ENCODE measurements at regions not wholly inside any gene's neighbourhood (a gene's known extent, or its start where the extent isn't known, plus 50 kb on each side); places are given as distances from the start of the nearest gene placed in this dataset.

DNA sequence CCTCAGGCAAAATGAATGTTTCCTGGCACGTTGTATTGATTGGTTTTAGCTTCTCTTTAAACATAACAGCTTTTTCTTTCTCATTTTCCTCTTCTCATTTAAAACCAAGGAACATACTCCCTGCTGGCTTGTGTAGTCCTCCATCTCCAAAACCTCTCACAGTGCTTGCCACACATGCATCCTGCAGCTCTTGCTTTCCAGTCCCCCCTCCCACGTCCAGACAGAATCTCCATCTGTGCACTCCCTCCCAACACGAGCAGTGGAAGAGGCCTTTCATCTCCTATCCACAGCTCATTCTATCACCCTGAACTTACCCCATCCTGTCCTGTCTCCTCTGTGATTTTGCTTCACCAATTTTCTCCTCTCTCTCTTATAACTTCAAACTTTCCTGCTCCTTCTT lies 99.6 kb upstream of the THSD7B start:
- TF ChIP-seq, protein P1, sequence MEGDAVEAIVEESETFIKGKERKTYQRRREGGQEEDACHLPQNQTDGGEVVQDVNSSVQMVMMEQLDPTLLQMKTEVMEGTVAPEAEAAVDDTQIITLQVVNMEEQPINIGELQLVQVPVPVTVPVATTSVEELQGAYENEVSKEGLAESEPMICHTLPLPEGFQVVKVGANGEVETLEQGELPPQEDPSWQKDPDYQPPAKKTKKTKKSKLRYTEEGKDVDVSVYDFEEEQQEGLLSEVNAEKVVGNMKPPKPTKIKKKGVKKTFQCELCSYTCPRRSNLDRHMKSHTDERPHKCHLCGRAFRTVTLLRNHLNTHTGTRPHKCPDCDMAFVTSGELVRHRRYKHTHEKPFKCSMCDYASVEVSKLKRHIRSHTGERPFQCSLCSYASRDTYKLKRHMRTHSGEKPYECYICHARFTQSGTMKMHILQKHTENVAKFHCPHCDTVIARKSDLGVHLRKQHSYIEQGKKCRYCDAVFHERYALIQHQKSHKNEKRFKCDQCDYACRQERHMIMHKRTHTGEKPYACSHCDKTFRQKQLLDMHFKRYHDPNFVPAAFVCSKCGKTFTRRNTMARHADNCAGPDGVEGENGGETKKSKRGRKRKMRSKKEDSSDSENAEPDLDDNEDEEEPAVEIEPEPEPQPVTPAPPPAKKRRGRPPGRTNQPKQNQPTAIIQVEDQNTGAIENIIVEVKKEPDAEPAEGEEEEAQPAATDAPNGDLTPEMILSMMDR (IDR thresholded peaks at IDR 0.05; ENCODE audit: low read depth, low read length, missing control alignments), result no peak
- in situ Hi-C loops (cut with HindIII; ENCODE audit: low sequenced_read_pairs), result no loop called here

DNA sequence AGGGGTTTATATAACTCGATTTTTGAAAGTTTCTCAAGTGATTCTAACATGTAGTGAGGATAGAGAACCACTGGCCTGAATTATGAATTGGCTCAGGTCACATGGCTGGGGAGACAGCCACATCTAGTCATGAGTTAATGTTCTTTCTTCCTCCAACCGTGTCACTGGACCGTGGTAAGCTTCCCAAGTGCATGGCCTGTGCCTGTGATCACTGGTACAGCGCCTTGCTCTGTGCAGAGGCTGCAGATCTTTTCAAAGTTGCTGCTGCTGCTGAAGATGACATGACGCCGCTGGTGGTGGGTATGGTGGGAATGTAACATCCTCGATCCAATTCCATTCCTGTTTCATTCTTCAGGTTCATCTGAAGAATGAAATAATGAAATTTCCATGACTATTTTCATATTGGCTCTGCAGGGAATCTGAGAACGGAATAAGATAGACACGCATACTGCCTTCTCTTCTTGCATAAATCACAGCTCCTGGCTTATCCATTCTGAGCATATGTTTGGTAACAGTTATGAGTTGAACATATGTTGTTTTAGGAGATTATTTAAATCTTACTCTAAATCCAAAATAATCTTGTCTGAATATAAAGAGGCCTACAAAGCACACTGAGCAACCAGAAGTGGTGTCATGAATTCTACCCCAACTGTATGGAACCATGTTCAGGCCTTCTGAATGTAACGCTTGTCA lies 100.5 kb upstream of the THSD7B start:
- in situ Hi-C loops (cut with HindIII; ENCODE audit: low sequenced_read_pairs), result no loop called here
- H3K4me3 ChIP-seq (ENCODE audit: low read depth, low read length), result no peak overlapping the region
- TF ChIP-seq, protein P1 (IDR thresholded peaks at IDR 0.05; ENCODE audit: low read depth, low read length, missing control alignments), result no peak
- no peak for DNase-seq (ENCODE audit: low read depth)

More for the DNA sequence above, 99.6 kb upstream of the THSD7B start:
- no peak for DNase-seq (ENCODE audit: low read depth)
- H3K4me3 ChIP-seq (ENCODE audit: low read depth, low read length), result no peak overlapping the region

DNA sequence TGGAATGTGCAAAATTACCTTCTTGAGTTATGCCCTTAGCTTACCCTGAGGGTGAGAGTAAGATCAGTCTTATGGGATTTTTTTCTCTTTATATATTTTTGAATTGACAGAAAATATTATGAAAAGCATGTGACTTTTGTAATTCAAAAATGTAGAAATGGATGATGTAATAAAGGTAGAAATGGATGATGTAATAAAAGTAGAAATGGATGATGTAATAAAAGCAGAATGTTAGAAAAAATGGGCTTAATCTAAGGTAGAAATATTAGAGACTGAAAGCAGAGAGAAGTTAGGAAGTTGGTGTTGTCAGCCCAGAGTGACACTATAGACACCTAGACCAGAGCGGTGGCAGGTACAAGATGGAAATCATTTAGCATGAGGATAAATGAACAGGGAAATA lies 107.1 kb upstream of the THSD7B start:
- TF ChIP-seq, protein P1 (IDR thresholded peaks at IDR 0.05; ENCODE audit: low read depth, low read length, missing control alignments), result no peak
- no peak for DNase-seq (ENCODE audit: low read depth)
- no peak overlapping the region for H3K4me3 ChIP-seq (ENCODE audit: low read depth, low read length)
- in situ Hi-C loops (cut with HindIII; ENCODE audit: low sequenced_read_pairs), result no loop called here

GRCh38 chr2:136653861-136654260 lies 111.5 kb upstream of the THSD7B start:
- no peak overlapping the region for H3K4me3 ChIP-seq (ENCODE audit: low read depth, low read length)
- in situ Hi-C loops (cut with HindIII; ENCODE audit: low sequenced_read_pairs), result no loop called here

GRCh38 chr2:136651456-136652010 lies 113.8 kb upstream of the THSD7B start:
- in situ Hi-C loops (cut with HindIII; ENCODE audit: low sequenced_read_pairs), result no loop called here

More at GRCh38 chr2:136653861-136654260, 111.5 kb upstream of the THSD7B start:
- DNase-seq (ENCODE audit: low read depth), result no peak
- TF ChIP-seq, protein P1 (IDR thresholded peaks at IDR 0.05; ENCODE audit: low read depth, low read length, missing control alignments), result no peak

GRCh38 chr2:136647039-136647438 lies 118.3 kb upstream of the THSD7B start:
- H3K4me3 ChIP-seq (ENCODE audit: low read depth, low read length), result no peak overlapping the region
- no peak for DNase-seq (ENCODE audit: low read depth)
- in situ Hi-C loops (cut with HindIII; ENCODE audit: low sequenced_read_pairs), result no loop called here
- TF ChIP-seq, protein P1 (IDR thresholded peaks at IDR 0.05; ENCODE audit: low read depth, low read length, missing control alignments), result no peak

More at GRCh38 chr2:136651456-136652010, 113.8 kb upstream of the THSD7B start:
- DNase-seq (ENCODE audit: low read depth), result no peak
- no peak overlapping the region for H3K4me3 ChIP-seq (ENCODE audit: low read depth, low read length)
- TF ChIP-seq, protein P1 (IDR thresholded peaks at IDR 0.05; ENCODE audit: low read depth, low read length, missing control alignments), result no peak

All from astrocyte of the cerebellum (primary cell).